Hematopoietic multipotent progenitor cell (in vitro differentiated cells): ENCODE measurements at regions not wholly inside any gene's neighbourhood (a gene's known extent, or its start where the extent isn't known, plus 50 kb on each side); places are given as distances from the start of the nearest gene placed in this dataset.

Source experiments
- DNase-seq, 3 donors: peaks; one replicate each; pipeline ENCODE4 v3.0.0-alpha.2; 2011 to 2015; ENCODE audit warnings: low read depth in 2 of 3, low spot score in 2 of 3

GRCh38 chr12:102730996-102731395, 186.0 kb downstream of the PAH start:
- no peak for DNase-seq

GRCh38 chr12:102728506-102729242, 188.4 kb downstream of the PAH start:
- no peak for DNase-seq

GRCh38 chr12:102726686-102727085, 190.4 kb downstream of the PAH start:
- no peak for DNase-seq

DNA sequence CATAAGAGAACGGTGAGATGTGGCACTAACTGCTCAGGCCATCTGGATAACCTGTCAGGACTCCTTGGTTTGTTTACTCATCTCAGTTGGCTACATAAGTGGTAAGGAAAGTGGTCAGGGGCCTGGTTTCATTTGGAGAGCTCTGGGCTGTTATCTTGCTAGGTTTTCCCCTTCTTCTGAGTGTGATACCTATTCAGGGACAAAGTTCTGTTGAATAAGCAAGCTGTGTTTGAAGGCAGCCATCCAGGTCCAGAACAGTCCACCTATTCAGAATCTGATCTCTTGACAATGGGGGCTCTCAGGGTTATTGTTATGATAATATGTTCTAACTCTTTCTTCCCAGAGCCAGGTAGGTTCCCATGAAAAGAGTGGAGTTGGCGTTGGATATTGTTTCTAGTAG, 194.9 kb downstream of the PAH start:
- DNase-seq: no peak

GRCh38 chr12:102708108-102708507, 208.9 kb downstream of the PAH start:
- DNase-seq: no peak

DNA sequence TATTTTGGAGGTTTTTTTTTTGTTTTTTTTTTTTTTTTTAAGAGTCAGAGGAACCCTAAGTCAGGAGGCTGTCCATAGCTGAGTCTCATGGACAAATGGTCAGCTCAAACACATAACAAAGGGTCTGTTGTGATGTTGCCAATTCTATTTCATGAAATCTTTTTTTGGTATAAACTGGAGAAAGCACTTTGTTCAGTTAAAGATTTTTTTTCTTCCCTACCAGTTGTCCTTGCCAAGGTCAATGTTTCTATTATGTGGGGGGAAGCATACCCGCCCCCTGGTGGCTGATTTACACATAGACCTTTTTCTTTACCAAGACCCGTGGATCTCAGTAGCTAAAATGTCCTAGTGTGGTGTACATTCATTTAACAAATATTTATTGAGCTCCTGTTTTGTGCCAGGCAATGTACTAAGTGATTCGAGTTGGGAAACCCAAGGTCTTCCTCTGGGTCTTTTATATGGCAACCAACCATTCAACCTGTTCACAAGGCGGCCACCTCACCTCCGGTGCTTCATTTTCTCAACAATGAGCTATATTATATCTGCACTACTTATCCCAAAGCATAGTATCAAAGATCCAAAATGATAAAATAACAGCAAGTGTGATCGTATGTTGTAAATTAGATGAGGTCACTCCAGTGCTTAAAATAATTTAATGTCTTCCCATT, 214.5 kb downstream of the PAH start:
- peak in 2 of 3 donors; percentile 37 to 72 for DNase-seq

DNA sequence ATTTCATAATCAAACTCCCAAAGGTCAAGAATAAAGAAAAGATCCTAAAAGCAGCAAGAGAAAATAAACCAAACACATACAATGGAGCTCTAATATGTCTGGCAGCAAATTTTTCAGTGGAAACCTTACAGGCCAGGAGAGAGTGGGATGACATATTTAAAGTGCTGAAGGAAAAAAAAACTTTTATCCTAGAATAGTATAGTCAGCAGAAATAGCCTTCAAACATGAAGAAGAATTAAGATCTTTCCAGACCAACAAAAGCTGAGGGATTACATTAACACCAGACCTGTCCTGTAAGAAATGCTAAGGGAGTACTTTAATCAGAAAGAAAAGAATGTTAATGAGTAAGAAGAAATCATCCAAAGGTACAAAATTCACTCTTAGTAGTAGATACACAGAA, 215.7 kb upstream of the IGF1 start:
- DNase-seq: no peak

DNA sequence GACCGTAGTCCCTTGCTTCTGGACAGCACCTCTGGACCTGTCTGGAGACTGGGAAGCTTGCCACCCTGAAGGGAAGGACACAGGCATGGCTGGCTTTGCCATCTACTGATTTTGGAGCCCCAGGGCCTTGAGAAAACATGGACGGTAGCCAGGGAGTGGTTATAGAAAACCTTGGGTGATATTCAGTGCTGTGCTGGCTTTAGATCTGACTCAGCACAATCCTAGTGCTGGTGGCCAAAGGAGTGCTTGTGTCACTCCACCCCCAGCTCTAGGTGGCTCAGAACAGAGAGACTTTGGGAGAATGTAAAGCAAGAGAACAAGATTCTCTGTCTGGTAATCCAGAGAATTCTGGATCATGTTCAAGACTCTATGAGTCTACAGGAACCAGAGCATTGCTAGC, 214.5 kb upstream of the IGF1 start:
- DNase-seq: no peak

- no peak for DNase-seq
Measured at GRCh38 chr12:102691773-102692555, 211.6 kb upstream of the IGF1 start.

DNA sequence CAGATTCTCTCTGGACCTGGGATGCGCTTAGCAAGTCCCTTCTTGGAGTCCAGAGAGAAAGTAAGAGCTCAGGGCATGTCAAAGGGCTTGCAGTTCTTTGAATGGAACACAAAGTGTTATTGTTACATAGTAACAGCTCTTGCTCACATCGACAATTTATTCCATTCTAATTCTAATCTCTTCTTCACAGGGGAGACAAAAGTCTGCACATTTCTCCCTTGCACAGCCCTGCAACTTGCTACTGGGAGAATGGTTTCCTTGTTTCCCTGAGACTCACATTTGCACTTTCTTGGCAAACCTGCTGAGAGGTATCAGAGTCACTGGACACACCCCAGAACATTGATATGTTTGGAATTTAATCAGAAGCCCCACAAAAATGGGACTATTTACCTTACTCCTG, 209.9 kb upstream of the IGF1 start:
- DNase-seq: no peak

DNA sequence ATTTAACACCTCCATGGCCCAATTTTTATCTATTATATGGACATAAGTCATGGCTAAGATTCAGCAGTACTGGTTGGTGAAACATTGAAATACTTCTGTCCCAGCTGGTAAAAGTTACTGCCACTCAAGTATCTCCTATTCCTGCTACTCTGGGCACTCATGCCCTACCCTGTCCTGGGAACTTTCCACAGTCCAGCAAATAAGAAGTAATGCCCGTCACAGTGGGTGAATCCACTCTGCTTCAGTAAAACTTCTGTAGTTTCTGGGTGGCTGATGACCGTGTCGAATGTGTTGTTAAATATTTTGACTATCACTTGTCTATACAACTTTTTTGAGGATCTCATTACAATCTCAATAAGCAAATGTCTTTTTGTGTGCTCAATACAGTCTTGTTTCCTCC, 209.3 kb upstream of the IGF1 start:
- no peak for DNase-seq

- DNase-seq: no peak
Measured at GRCh38 chr12:102687523-102687922, 207.2 kb upstream of the IGF1 start.

- DNase-seq: no peak
Measured at GRCh38 chr12:102685841-102686240, 205.5 kb upstream of the IGF1 start.

DNA sequence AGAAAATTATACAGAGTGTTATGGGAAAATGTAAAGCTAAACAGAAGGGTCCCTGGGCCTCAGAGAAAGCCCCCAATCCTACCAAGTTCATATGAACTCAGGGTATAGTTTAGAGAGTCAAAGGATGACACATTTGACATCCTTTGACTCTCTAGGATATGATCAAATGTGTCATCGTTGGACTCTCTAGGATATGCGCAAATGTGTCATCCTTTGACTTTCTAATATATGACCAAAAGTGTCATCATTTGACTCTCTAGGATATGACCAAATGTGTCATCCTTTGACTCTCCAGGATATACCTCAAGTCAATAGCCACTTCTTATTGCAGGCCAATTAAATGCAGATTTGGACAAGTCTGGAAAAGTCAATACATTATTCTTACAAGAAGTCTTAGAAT, 204.8 kb upstream of the IGF1 start:
- no peak for DNase-seq

- DNase-seq: no peak
Measured at GRCh38 chr12:102682366-102683289, 202.3 kb upstream of the IGF1 start.

DNA sequence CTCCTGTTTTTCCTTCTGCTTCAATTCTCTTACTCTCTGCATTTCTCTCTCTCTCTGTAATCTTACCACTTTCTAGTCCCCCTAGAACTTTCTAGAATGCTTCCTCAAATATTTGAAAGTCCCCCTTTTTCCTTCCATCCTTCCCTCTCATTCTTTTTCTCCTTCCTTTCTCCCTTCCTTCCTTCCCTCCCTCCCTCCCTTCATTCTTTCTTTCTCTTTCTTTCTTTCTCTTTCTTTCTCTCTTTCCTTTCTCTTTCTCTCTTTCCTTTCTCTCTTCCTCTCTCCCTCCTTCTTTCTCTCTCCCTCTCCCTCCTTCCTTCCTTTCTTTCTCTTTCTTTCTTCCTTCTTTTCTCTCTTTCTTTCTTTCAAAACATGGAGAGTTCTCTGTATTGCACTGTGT, 201.4 kb upstream of the IGF1 start:
- DNase-seq: no peak

- DNase-seq: no peak
Measured at GRCh38 chr12:102681309-102681708, 200.9 kb upstream of the IGF1 start.

- DNase-seq: no peak
Measured at GRCh38 chr12:102680304-102680703, 199.9 kb upstream of the IGF1 start.

- DNase-seq: no peak
Measured at GRCh38 chr12:102676812-102677211, 196.4 kb upstream of the IGF1 start.

DNA sequence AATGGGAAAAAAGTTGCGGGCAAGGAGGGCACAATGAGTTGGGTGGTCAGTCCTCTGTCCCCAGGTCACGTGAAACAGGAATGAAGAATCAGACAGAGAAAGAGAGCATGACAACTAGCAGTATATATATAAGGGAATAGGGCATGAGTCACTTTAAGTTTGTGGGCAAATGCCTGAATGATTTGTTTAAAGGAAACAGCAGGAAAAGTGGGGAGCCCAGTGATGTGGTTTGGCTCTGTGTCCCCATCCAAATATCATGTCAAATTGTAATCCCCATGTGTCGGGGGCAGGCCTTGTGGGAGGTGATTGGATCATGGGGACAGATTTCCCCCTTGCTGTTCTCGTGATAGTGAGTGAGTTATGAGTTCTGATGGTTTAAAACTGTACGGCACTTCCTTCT, 195.3 kb upstream of the IGF1 start:
- no peak for DNase-seq

DNA sequence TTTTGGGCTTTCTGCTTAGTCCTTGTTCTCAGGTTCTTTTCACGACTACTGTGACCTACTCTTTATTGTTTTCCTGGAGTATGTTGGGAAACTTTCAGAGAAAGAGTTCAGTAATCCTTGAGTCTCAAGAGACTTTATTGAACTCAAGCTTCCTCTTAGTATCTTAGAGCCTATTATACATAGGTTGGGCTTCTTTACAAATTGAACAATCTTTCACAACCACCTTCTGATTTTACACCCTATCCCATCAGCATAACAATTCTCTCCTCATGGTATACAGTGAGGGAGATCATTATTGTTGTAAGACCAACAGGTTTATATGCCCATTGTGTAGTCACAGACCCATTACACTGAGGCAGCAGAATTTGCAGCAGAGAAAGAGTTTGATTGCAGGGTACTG, 193.2 kb upstream of the IGF1 start:
- DNase-seq: no peak
